OCI-LY1 (cell line): ENCODE measurements at regions not wholly inside any gene's neighbourhood (a gene's known extent, or its start where the extent isn't known, plus 50 kb on each side); places are given as distances from the start of the nearest gene placed in this dataset.

Source experiments
- H2AFZ ChIP-seq: fragments of 200-600 bp; sonication (generic), shearing (Covaris generic); 2 replicates; pipeline ENCODE4 v1.6.0; 2014; ENCODE audit warnings: antibody characterized with exemption, mild to moderate bottlenecking, low read length
- H3F3A ChIP-seq: fragments of 200-600 bp; sonication (generic), shearing (Covaris generic); 2 replicates; pipeline ENCODE4 v1.6.0; 2014; ENCODE audit warnings: mild to moderate bottlenecking, antibody characterized with exemption, low read length, moderate library complexity; ENCODE audit not compliant: insufficient read depth
- H3K27ac ChIP-seq: fragments of 200-600 bp; sonication (generic); 2 replicates; pipeline ENCODE4 v1.5.1; 2014; ENCODE audit warnings: low read length, mixed run types, mild to moderate bottlenecking, low read depth; ENCODE audit not compliant: poor library complexity, severe bottlenecking
- H3K27me3 ChIP-seq: fragments of 200-600 bp; sonication (generic); 2 replicates; pipeline ENCODE4 v1.6.0; 2014; ENCODE audit warnings: antibody characterized with exemption, mild to moderate bottlenecking, low read length, moderate library complexity; ENCODE audit not compliant: insufficient read depth
- H3K36me3 ChIP-seq: fragments of 200-600 bp; sonication (generic); 2 replicates; pipeline ENCODE4 v1.6.1; 2014; ENCODE audit warnings: mild to moderate bottlenecking, antibody characterized with exemption, low read length, moderate library complexity, mixed read lengths; ENCODE audit not compliant: insufficient read depth
- H3K4me1 ChIP-seq: fragments of 200-600 bp; sonication (generic); 2 replicates; pipeline ENCODE4 v1.5.1; 2014; ENCODE audit warnings: mild to moderate bottlenecking, low read length, moderate library complexity; ENCODE audit not compliant: insufficient read depth, severe bottlenecking
- H3K4me2 ChIP-seq: fragments of 200-600 bp; sonication (generic), shearing (Covaris generic); 2 replicates; pipeline ENCODE4 v1.6.1; 2014; ENCODE audit warnings: low read length
- H3K4me3 ChIP-seq: fragments of 200-600 bp; sonication (generic); 2 replicates; pipeline ENCODE4 v1.5.1; 2014; ENCODE audit warnings: low read length, low read depth, mild to moderate bottlenecking, mixed read lengths; ENCODE audit not compliant: poor library complexity, severe bottlenecking
- H3K79me2 ChIP-seq: fragments of 200-600 bp; shearing (Covaris generic); 2 replicates; pipeline ENCODE4 v1.6.1; 2016; ENCODE audit warnings: mixed run types, low read length, mixed read lengths; ENCODE audit not compliant: insufficient read depth
- H3K9ac ChIP-seq: fragments of 200-600 bp; sonication (generic), shearing (Covaris generic); 2 replicates; pipeline ENCODE4 v1.6.1; 2014; ENCODE audit warnings: mild to moderate bottlenecking, low read length, mixed read lengths
- H3K9me2 ChIP-seq: fragments of 200-600 bp; sonication (generic), shearing (Covaris generic); 2 replicates; pipeline ENCODE4 v1.6.1; 2014; ENCODE audit warnings: low read depth, mild to moderate bottlenecking, low read length, mixed read lengths
- H3K9me3 ChIP-seq: fragments of 200-600 bp; shearing (Covaris generic); 2 replicates; pipeline ENCODE4 v1.6.1; 2014; ENCODE audit warnings: low read length, mixed read lengths
- H4K20me1 ChIP-seq: fragments of 200-600 bp; sonication (generic), shearing (Covaris generic); 2 replicates; pipeline ENCODE4 v1.6.0; 2016; ENCODE audit warnings: mild to moderate bottlenecking, low read length; ENCODE audit not compliant: insufficient read depth
- CTCF ChIP-seq: fragments of 200-600 bp; sonication (generic), shearing (Covaris generic); IDR thresholded peaks from 2 replicates; pipeline ENCODE4 v1.5.1; 2017; ENCODE audit warnings: mild to moderate bottlenecking, antibody characterized with exemption, low read length, moderate library complexity, mixed read lengths
- EZH2 ChIP-seq: fragments of 200-600 bp; sonication (generic), shearing (Covaris generic); IDR thresholded peaks from 2 replicates; pipeline ENCODE4 v1.8.0; 2017; ENCODE audit warnings: borderline replicate concordance, mixed run types, mild to moderate bottlenecking, antibody characterized with exemption, low read length, moderate library complexity, mixed read lengths

- H3K9ac ChIP-seq = no peak overlapping the region
- H3K4me2 ChIP-seq = no peak overlapping the region
- no peaks in the 10 kb centered on the region for H4K20me1 ChIP-seq
- H2AFZ ChIP-seq = no peak overlapping the region
- H3K9me2 ChIP-seq = no peaks in the 10 kb centered on the region
- H3K79me2 ChIP-seq = no peaks in the 10 kb centered on the region
- no peaks in the 10 kb centered on the region for H3F3A ChIP-seq
- H3K27ac ChIP-seq = no peak overlapping the region
- H3K27me3 ChIP-seq = no peaks in the 10 kb centered on the region
- H3K4me3 ChIP-seq = no peak overlapping the region
- peaks cover 25% of the 10 kb centered on the region for H3K4me1 ChIP-seq
- TF ChIP-seq CTCF (no peak), EZH2 (no peak)
- no peaks in the 10 kb centered on the region; the same call in 1 of the 2 replicates for H3K36me3 ChIP-seq
- H3K9me3 ChIP-seq = no peaks in the 10 kb centered on the region
These were observed 50.1 kb upstream of the BCL6 start for GRCh38 chr3:187795207-187795960.

DNA sequence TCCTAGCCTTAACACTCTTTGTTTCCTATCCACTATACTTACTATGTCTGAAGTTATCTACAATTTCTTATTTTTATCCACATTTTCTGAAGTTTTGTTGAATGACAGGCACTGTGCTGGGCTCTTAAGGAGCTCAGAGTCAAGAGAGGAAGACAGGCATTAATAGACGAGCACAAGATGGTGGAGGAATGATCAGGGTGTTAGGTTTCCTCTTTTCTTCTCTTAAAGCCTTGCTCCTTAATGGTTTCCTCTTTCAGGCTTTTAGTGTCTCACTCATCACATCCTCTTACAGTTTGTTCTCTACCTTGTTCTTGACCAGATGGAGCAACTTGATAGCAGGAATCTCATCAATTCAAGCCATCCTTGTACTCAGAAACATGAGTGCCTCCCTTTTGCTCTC, 52.9 kb upstream of the BCL6 start:
- no peaks in the 10 kb centered on the region for H3K27me3 ChIP-seq
- no peaks in the 10 kb centered on the region for H3F3A ChIP-seq
- H4K20me1 ChIP-seq = no peaks in the 10 kb centered on the region
- H3K79me2 ChIP-seq = no peaks in the 10 kb centered on the region
- no peak overlapping the region for H2AFZ ChIP-seq
- no peaks in the 10 kb centered on the region; the same call in 1 of the 2 replicates for H3K36me3 ChIP-seq
- H3K27ac ChIP-seq = no peak overlapping the region
- H3K9me3 ChIP-seq = no peaks in the 10 kb centered on the region
- H3K4me2 ChIP-seq = no peak overlapping the region; the same call in 1 of the 2 replicates
- H3K4me3 ChIP-seq = no peak overlapping the region
- no peak overlapping the region for H3K9ac ChIP-seq
- peaks cover 25% of the 10 kb centered on the region for H3K4me1 ChIP-seq
- H3K9me2 ChIP-seq = no peaks in the 10 kb centered on the region
- TF ChIP-seq EZH2 (no peak), CTCF (no peak)

GRCh38 chr3:187798531-187799530, 53.6 kb upstream of the BCL6 start:
- Histone ChIP-seq H3K4me1 (peaks cover 25% of the 10 kb centered on the region), H3K9me3 (no peaks in the 10 kb centered on the region), H3K9me2 (no peaks in the 10 kb centered on the region), H3K79me2 (no peaks in the 10 kb centered on the region), H3K4me2 (no peak overlapping the region; the same call in 1 of the 2 replicates), H3K36me3 (no peaks in the 10 kb centered on the region; the same call in 1 of the 2 replicates), H3F3A (no peaks in the 10 kb centered on the region), H4K20me1 (no peaks in the 10 kb centered on the region), H3K9ac (no peak overlapping the region), H3K27ac (no peak overlapping the region), H2AFZ (no peak overlapping the region), H3K4me3 (no peak overlapping the region), H3K27me3 (no peaks in the 10 kb centered on the region)
- no peak for TF ChIP-seq CTCF
- no peak for TF ChIP-seq EZH2
